Suprapubic skin (tissue), 3 donors: ENCODE measurements at regions not wholly inside any gene's neighbourhood (a gene's known extent, or its start where the extent isn't known, plus 50 kb on each side); places are given as distances from the start of the nearest gene placed in this dataset.

Experiments used
- CTCF ChIP-seq, 2 donors: fragments of 200-600 bp in 1 of 2; fragments of 450-650 bp in 1 of 2; sonication (generic) in 1 of 2; IDR thresholded peaks; one replicate each; pipeline ENCODE4 v1.5.1; 2016 to 2019; ENCODE audit warnings: antibody characterized with exemption in 2 of 2, mild to moderate bottlenecking in 1 of 2, moderate library complexity in 1 of 2
- EP300 ChIP-seq: sonication (generic); formaldehyde crosslinking; IDR thresholded peaks from one replicate; pipeline ENCODE4 v1.6.1; 2017; ENCODE audit warnings: antibody characterized with exemption
- POLR2A ChIP-seq, 2 donors: fragments of 450-650 bp; IDR thresholded peaks; one replicate each; pipeline ENCODE4 v1.6.1; 2017; ENCODE audit warnings: antibody characterized with exemption in 2 of 2, mild to moderate bottlenecking in 2 of 2, moderate library complexity in 2 of 2

GRCh38 chr10:123269675-123270074 is 115.5 kb downstream of the BUB3 start:
- TF ChIP-seq POLR2A (IDR thresholded peaks at IDR 0.05) (no peak), CTCF (IDR thresholded peaks at IDR 0.05) (no peak), EP300 (no peak)
